OCI-LY7 (cell line): ENCODE measurements at regions not wholly inside any gene's neighbourhood (a gene's known extent, or its start where the extent isn't known, plus 50 kb on each side); places are given as distances from the start of the nearest gene placed in this dataset.

Experiments used
- BruUV-seq: library from RNA; stranded (reverse); fragments of 400-500 nt; replicated peaks from 2 replicates; lab custom pipeline; 2021; lab: Mats Ljungman, UMichigan
- CTCF ChIA-PET: fragments of 300-600 bp; sonication (Branson Sonifier 250); formaldehyde crosslinking; loops from one replicate; lab custom pipeline; 2022; ENCODE audit warnings: antibody characterized with exemption; ENCODE audit not compliant: unreplicated experiment; lab: Charles Lee
- POLR2A ChIA-PET: fragments of 300-600 bp; sonication (Branson Sonifier 250); formaldehyde crosslinking; loops from one replicate; lab custom pipeline; 2022; ENCODE audit warnings: antibody characterized with exemption; lab: Charles Lee
- DNase-seq: peaks from one replicate; pipeline ENCODE4 v3.0.0-alpha.2; 2015; ENCODE audit warnings: low spot score
- H2AFZ ChIP-seq: fragments of 200-600 bp; sonication (generic), shearing (Covaris generic); 2 replicates; pipeline ENCODE4 v1.6.1; 2014; ENCODE audit warnings: mild to moderate bottlenecking, antibody characterized with exemption, low read length, moderate library complexity
- H3K27ac ChIP-seq: fragments of 200-600 bp; sonication (generic); 2 replicates; pipeline ENCODE4 v1.5.1; 2014; ENCODE audit warnings: mixed run types, low read depth, mild to moderate bottlenecking, moderate library complexity, low read length, inconsistent platforms; ENCODE audit not compliant: poor library complexity, severe bottlenecking
- H3K36me3 ChIP-seq: fragments of 200-600 bp; sonication (generic); 2 replicates; pipeline ENCODE4 v1.6.1; 2014; ENCODE audit warnings: mild to moderate bottlenecking, antibody characterized with exemption, low read length, moderate library complexity, mixed read lengths; ENCODE audit not compliant: insufficient read depth
- H3K4me1 ChIP-seq: fragments of 200-600 bp; sonication (generic); 2 replicates; pipeline ENCODE4 v1.5.1; 2014; ENCODE audit warnings: mild to moderate bottlenecking, low read length; ENCODE audit not compliant: insufficient read depth, poor library complexity, severe bottlenecking
- H3K4me2 ChIP-seq: fragments of 200-600 bp; sonication (generic); 2 replicates; pipeline ENCODE4 v1.6.1; 2014; ENCODE audit warnings: mild to moderate bottlenecking, low read length
- H3K4me3 ChIP-seq: fragments of 200-600 bp; sonication (generic); 2 replicates; pipeline ENCODE4 v1.5.1; 2014; ENCODE audit warnings: mild to moderate bottlenecking, low read depth, low read length; ENCODE audit not compliant: poor library complexity, severe bottlenecking
- H3K79me2 ChIP-seq: fragments of 200-600 bp; sonication (generic); 2 replicates; pipeline ENCODE4 v1.6.1; 2016; ENCODE audit warnings: low read depth, mild to moderate bottlenecking, low read length, moderate library complexity, mixed read lengths; ENCODE audit not compliant: insufficient read depth
- H3K9me2 ChIP-seq: fragments of 200-600 bp; sonication (generic); 2 replicates; pipeline ENCODE4 v1.6.1; 2016; ENCODE audit warnings: mild to moderate bottlenecking, low read length, mixed read lengths; ENCODE audit not compliant: insufficient read depth
- H3K9me3 ChIP-seq: fragments of 200-600 bp; sonication (generic); 2 replicates; pipeline ENCODE4 v1.6.1; 2014; ENCODE audit warnings: mild to moderate bottlenecking, mixed run types, low read length, mixed read lengths
- H4K20me1 ChIP-seq: fragments of 200-600 bp; sonication (generic); 2 replicates; pipeline ENCODE4 v1.6.1; 2014; ENCODE audit warnings: mild to moderate bottlenecking, antibody characterized with exemption, low read length, moderate library complexity, mixed read lengths; ENCODE audit not compliant: insufficient read depth
- CTCF ChIP-seq: fragments of 200-600 bp; sonication (generic); conservative IDR thresholded peaks from 2 replicates; pipeline ENCODE4 v1.5.1; 2014; ENCODE audit warnings: mild to moderate bottlenecking, antibody characterized with exemption, low read length, moderate library complexity, mixed read lengths
- EZH2phosphoT487 ChIP-seq: fragments of 200-600 bp; sonication (generic); IDR thresholded peaks from 2 replicates; pipeline ENCODE4 v1.6.1; 2018; ENCODE audit warnings: low read depth, borderline replicate concordance, mild to moderate bottlenecking, mixed run types, antibody characterized with exemption, low read length, moderate library complexity, mixed read lengths
- intact Hi-C: fragments of 100-400 bp; cut with micrococcal nuclease; formaldehyde crosslinking; loops from one replicate; pipeline ENCODE4 v1.10.0; 2022; ENCODE audit not compliant: unreplicated experiment

- Histone ChIP-seq H2AFZ (no peak overlapping the region), H3K27ac (no peak overlapping the region), H3K4me3 (no peak overlapping the region), H3K9me3 (no peaks in the 10 kb centered on the region), H3K9me2 (no peaks in the 10 kb centered on the region), H3K4me2 (no peak overlapping the region), H3K4me1 (no peaks in the 10 kb centered on the region), H3K79me2 (no peaks in the 10 kb centered on the region), H4K20me1 (no peaks in the 10 kb centered on the region), H3K36me3 (no peaks in the 10 kb centered on the region)
- ChIA-PET POLR2A (no interaction called here), CTCF (no interaction called here)
- intact Hi-C loops, result no loop called here
- TF ChIP-seq EZH2phosphoT487 (no peak), CTCF (no peak)
- no TSS peak for BruUV-seq
- DNase-seq, result no peak
These were observed 238.7 kb upstream of the ELAC2 start for GRCh38 chr17:13256545-13256944.

DNA sequence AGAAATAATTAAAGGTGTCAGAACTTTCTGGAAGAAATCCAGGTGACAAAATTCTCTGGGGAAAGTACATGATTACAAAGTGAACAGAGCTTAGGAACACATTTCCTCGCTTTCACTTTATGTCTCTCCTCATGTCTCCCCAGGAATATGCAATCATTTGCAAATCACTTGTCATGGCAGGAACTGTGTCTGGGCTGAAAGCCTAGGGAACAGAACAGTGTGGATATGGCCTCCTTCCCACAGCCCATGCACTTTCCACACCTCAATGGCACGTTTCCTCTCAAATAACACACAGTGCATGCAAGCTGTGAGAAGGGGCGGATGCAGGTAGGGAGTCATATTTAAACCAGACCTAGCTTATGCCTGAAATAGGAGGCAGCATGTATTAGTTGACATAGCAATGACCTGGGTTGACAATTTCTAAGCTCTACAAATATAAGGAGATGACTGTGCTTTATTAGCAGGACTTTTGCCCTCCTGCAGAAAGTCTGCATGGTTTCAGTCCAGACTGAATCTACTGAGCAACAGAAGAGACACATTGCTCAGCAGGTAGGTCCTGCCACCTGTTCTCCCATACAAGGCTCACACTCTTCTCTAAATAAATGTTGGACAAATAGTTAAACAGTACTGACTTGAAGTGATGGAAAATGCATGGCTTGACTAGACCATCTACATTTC, 236.0 kb upstream of the ELAC2 start:
- TF ChIP-seq EZH2phosphoT487 (no peak), CTCF (no peak)
- H3K4me3 ChIP-seq, result no peak overlapping the region
- ChIA-PET POLR2A (no interaction called here), CTCF (no interaction called here)
- no peak overlapping the region for H3K27ac ChIP-seq
- H3K79me2 ChIP-seq, result no peaks in the 10 kb centered on the region
- intact Hi-C loops, result no loop called here
- no peaks in the 10 kb centered on the region for H3K9me2 ChIP-seq
- H3K36me3 ChIP-seq, result no peaks in the 10 kb centered on the region
- no TSS peak for BruUV-seq
- no peaks in the 10 kb centered on the region for H4K20me1 ChIP-seq
- H3K4me1 ChIP-seq, result no peaks in the 10 kb centered on the region
- no peaks in the 10 kb centered on the region for H3K9me3 ChIP-seq
- H3K4me2 ChIP-seq, result no peak overlapping the region
- no peak overlapping the region for H2AFZ ChIP-seq
- no peak for DNase-seq

DNA sequence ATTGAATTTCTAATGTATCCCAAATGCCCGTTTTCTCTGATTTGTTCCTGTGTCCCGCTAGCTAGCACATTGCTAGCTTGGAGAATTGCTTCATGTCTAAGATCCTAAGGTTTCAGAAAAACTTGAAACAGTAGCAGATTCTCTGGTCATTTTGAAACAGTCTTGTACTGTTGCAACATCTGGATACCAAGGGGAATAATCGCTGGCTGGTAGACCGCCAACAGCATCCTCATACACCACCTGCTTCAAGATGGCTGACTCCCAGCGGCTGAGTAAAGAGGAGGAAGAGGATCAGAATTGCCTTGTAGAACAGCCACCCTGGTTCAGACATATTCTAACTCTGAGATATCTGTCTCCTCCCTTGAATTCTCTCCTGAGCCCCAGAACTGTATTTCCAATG, 226.7 kb upstream of the ELAC2 start:
- Histone ChIP-seq H3K9me2 (no peaks in the 10 kb centered on the region), H3K36me3 (no peaks in the 10 kb centered on the region), H3K4me2 (no peak overlapping the region), H3K4me1 (no peaks in the 10 kb centered on the region), H3K79me2 (no peaks in the 10 kb centered on the region), H3K4me3 (no peak overlapping the region), H3K9me3 (no peaks in the 10 kb centered on the region), H2AFZ (no peak overlapping the region), H3K27ac (no peak overlapping the region), H4K20me1 (no peaks in the 10 kb centered on the region)
- no peak for DNase-seq
- POLR2A ChIA-PET, result no interaction called here
- BruUV-seq, result no TSS peak
- intact Hi-C loops, result no loop called here
- no peak for TF ChIP-seq EZH2phosphoT487
- TF ChIP-seq CTCF, result no peak
- CTCF ChIA-PET, result no interaction called here
